ENCODE measurements at regions not wholly inside any gene's neighbourhood (a gene's known extent, or its start where the extent isn't known, plus 50 kb on each side); places are given as distances from the start of the nearest gene placed in this dataset.
A peak's percentile ranks its signal among the peaks of the same experiment; 100 is the strongest.

DNA sequence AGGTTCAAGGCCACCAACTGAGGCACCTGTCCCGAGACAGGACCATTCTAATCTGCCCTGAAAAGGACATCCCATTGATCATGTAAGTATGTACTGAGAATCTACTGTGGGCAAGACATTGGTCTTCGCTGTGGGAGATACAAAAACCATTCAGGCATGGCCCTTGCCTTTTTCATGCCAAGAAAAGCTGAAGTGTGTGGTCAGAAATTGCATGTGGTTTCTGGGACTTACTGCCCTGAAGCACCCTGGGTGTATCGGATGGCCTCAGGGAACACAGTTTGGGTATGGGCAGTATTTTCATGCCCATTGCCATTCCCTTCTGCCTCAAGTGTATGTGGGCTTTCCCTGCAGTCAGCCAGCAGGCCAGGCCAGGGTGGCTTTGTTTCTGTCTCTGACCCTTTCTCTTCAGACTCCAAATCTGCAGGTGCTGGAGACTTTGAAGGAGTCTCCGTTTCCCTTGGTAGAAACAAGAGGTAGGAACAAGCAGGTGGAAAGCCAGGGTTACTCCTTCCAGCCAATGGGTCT, 285.7 kb downstream of the ZEB1 start:
- no peak for DNase-seq

- DNase-seq, result no peak
Observed at GRCh38 chr10:31604096-31604495, 285.1 kb downstream of the ZEB1 start.

DNA sequence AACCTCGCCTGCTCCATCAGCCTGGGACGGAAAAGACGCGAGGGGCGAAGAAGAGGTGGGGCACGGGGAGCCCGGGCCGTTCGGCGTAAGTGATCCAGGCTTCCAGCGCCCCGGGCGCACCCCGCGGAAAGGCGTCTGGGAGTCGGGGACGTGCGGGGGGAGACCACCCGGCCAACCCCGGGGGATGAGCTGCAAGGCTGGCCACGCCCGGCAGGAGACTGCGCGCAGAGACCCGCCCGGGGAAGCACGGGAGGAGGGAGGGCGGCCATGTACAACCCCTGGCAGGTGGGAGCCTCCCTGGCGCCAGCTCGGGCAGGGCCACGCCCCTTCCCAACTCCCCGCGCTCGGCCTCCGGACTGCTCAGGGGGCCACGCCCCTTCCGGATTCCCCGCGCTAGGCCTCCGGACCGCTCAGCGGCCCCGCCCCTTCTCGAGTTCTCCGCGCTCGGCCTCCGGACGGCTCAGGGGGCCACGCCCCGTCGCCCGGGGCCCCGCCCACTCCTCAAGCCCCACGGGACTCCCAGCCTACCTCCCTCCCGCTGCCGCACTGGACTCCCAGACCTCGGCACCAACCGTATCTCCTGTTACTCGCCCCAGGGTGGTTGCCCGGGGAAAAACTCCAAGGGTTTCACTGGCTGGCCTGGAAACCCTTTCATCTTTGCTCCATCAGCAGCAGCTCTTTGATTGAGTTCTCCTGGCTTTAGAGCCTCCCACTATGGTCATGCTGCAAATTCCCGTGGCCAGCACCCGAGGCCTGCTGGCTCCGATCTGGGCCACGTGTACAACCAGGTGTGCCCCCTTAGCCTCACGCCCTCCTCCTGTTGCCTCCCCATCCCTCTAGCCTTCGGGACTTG, 284.4 kb downstream of the ZEB1 start:
- DNase-seq, result peak; percentile 93

DNA sequence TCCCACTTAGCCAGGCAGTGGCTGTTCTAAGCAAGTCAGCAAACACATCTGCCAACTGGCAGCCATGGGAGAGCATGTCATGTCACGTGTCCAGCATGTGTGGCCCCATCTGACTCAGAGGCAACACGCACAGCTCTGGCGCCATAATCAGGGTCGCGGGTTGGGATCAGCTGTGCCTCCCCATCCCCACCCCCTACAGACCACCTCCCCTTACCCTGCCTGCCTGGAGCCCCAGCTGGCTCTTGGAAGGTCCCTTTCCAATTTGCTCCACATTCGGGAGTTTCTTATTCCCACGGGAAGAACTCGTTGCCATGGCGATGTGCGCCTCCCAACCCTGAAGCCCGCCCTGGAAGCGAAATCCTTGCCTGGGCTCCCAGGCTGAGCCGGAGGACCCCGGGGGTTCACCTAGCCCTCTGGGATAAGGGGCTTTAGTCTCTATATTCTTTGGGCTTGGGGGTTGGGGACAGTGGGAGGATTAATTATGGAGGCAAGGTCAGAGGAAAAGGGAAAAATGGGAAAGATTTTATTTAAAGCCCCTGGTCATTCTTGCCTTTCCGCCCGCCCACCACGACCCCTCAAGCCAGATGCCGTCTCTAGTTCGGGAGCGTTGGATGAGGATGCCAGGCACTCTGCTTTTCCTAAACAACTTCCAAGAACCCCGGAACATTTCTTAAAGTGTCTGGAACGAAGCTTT, 283.7 kb downstream of the ZEB1 start:
- no peak for DNase-seq

- no peak for DNase-seq
Observed at GRCh38 chr10:31601136-31601535, 282.1 kb downstream of the ZEB1 start.

- peak; percentile 45 for DNase-seq
Observed at GRCh38 chr10:31599626-31600504, 280.8 kb downstream of the ZEB1 start.

GRCh38 chr10:31596765-31597164, 277.7 kb downstream of the ZEB1 start:
- DNase-seq, result no peak

GRCh38 chr10:31595992-31596391, 277.0 kb downstream of the ZEB1 start:
- no peak for DNase-seq

DNA sequence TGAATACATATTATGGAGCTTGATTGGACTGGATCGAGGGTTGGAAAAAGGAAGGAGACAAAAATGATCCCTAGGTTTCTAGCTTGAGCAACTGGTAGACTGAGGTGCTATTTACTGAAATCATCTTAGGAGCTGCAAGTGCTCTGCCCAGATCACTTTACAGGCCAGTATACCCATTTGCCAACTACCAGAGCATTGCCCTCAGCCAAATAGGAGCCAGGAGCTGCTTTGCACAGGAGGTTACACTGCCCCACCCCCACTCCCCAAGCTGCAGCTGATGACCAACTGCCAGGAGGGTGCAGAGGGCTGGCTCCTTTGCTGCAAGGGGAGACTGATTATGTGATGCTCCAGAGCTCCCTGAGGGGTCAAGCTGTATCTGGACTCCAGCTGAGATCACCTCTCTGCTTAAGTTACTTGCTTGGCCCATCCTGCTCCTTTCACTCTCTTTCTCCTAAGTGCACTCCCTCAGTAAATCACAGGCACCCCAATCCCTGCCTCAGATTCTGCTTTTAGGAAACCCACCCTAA, 275.4 kb downstream of the ZEB1 start:
- no peak for DNase-seq

- DNase-seq, result no peak
Observed at GRCh38 chr10:31593124-31593523, 274.1 kb downstream of the ZEB1 start.

- no peak for DNase-seq
Observed at GRCh38 chr10:31591569-31591968, 272.6 kb downstream of the ZEB1 start.

DNA sequence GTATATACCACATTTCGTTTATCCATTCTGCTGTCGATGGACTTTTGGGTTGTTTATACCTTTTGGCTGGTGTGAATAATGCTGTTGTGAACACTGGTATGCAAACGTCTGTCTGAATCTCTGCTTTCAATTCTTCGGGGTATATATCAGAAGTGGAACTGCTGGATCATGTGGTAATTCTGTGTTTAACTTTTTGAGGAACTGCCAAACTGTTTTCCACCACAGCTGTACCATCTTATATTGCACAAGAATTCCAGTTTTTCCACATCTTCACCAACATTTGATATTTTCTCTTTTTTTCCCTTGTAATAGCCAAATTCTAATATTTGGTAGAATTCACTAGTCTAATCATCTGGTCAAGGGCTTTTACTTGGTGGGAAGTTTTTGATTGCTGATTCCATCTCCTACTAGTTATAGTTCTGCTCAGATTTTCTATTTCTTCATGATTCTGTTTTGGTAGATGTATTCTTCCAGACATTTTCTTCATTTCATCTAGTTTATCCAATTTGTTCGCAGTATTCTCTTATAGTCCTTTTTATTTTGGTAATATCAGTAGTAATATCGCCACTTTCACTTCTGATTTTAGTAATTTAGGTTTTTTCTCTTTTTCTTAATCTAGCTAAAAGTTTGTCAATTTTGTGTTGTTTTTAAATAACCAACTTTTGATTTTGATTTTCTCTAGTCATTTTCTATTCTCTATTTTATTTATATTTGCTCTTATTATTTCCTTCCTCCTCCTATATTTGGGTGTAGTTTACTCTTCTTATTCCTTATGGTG, 271.2 kb downstream of the ZEB1 start:
- DNase-seq, result peak; percentile 81

DNA sequence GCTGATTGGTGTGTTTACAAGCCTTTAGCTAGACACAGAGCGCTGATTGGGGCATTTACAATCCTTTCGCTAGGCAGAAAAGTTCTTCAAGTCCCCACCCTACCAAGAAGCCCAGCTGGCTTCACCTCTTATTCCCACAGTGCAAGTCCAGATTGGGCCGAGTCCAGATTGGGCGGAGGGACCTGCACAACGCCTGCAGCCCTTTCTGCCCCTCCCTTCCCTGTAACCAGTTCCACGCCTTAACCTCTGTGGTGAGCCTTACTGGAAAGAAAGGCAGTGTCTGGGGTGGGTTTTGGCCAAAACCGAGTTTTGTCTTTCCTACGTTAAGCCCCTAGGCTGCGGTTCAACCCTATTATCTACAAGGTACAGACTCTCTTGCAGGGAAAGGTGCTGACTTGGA, 268.7 kb downstream of the ZEB1 start:
- DNase-seq, result no peak

- DNase-seq, result peak; percentile 45
Observed at GRCh38 chr10:31586723-31587638, 268.0 kb downstream of the ZEB1 start.

GRCh38 chr10:31584876-31585275, 265.9 kb downstream of the ZEB1 start:
- DNase-seq, result no peak

GRCh38 chr10:31584098-31584631, 265.1 kb downstream of the ZEB1 start:
- no peak for DNase-seq

DNA sequence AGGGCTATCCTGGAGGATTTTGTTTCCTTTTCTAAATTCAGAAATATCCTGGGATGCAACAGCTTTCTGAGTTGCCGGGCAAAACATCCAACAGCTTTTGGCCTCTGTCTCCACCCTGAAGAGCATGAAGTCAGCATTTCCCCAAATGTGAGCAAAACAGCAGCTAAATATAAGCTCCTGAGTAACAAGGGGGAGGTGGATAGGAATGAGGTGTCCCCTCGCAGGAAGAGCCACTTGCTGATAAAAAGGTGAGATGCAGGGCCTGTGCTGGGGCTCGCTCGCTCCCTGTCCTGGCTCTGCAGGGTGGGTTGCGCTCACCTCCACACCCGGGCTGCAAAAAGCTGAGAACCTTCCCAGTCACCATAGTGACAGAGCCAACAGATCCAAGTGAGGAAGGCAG, 264.3 kb downstream of the ZEB1 start:
- DNase-seq, result no peak

- DNase-seq, result peak; percentile 40
Observed at GRCh38 chr10:31582365-31583052, 263.5 kb downstream of the ZEB1 start.

GRCh38 chr10:31581741-31582323, 262.8 kb downstream of the ZEB1 start:
- DNase-seq, result peak; percentile 93

- no peak for DNase-seq
Observed at GRCh38 chr10:31580646-31581045, 261.6 kb downstream of the ZEB1 start.

All from inflammatory macrophage treated with lipopolysaccharide for 4 hours (primary cell).